ENCODE measurements at regions not wholly inside any gene's neighbourhood (a gene's known extent, or its start where the extent isn't known, plus 50 kb on each side); places are given as distances from the start of the nearest gene placed in this dataset.

DNA sequence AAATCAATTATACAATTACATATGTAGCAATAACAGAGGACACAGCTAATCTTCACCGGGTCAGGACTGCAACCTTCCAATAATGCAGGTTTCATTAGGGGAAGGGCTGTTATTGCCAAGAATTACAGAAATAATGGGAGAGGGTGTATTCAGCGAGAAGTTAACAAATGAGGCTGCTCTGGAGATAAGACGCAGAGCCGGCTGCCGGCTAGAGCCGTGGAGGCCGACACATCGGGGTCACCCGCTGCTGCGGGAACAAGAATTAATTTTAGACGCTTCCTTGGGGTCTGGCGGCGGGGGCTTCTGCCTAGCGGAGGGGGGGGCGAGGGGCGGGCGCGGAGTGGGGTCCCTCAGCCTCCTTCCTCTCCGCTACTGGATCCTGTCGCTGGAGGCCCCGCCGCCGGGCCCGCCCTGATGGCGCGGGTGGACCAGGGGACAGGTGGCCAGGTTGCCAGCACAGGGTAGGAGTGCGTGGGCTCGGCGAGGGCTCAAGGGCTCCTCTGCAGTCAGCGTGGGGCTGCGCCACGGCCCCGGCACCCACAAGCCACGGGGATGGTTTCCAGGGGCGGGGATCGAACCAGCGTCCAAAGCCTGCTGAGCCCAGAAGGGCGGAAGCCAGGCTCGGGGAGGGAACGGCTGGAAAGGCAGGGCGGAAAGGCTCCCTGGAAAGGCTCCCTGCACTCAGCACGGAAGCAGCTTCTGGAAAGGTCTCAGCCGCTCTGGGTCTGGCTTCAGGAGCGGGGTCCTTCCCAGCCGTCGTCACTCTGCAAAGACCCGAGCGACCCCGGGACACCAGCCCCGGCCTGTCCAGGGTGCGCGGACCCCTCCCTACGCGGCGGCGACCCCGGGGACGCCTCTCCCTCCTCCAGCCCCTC, 113.8 kb upstream of the NKX1-1 start:
- Histone ChIP-seq H3K9ac (ENCODE audit: low read depth, low read length) (no peak overlapping the region), H3K9me3 (ENCODE audit: insufficient read depth, low read length, severe bottlenecking) (no peaks in the 10 kb centered on the region), H3K27ac (ENCODE audit: low read length) (no peak overlapping the region), H3K4me3 (ENCODE audit: low read depth in 1 of 2, low read length in 2 of 2) (no peak overlapping the region), H4K20me1 (ENCODE audit: insufficient read depth, low read length) (no peaks in the 10 kb centered on the region), H2AFZ (ENCODE audit: low read depth, low read length) (no peak overlapping the region), H3K4me2 (ENCODE audit: insufficient read depth, low read length) (no peak overlapping the region), H3K79me2 (ENCODE audit: insufficient read depth, low read length) (no peaks in the 10 kb centered on the region), H3K27me3 (ENCODE audit: insufficient read depth, low read length, poor library complexity) (peaks cover 3% of the 10 kb centered on the region), H3K36me3 (ENCODE audit: insufficient read depth, low read length) (no peaks in the 10 kb centered on the region), H3K4me1 (ENCODE audit: insufficient read depth, low read length) (no peaks in the 10 kb centered on the region)
- DNase-seq (no peak), ATAC-seq (ENCODE audit: insufficient read depth, low read depth) (no peak)
- no peak for TF ChIP-seq EZH2 (IDR thresholded peaks at IDR 0.05; ENCODE audit: borderline replicate concordance, low read depth, low read length, severe bottlenecking)
- TF ChIP-seq, protein P1, sequence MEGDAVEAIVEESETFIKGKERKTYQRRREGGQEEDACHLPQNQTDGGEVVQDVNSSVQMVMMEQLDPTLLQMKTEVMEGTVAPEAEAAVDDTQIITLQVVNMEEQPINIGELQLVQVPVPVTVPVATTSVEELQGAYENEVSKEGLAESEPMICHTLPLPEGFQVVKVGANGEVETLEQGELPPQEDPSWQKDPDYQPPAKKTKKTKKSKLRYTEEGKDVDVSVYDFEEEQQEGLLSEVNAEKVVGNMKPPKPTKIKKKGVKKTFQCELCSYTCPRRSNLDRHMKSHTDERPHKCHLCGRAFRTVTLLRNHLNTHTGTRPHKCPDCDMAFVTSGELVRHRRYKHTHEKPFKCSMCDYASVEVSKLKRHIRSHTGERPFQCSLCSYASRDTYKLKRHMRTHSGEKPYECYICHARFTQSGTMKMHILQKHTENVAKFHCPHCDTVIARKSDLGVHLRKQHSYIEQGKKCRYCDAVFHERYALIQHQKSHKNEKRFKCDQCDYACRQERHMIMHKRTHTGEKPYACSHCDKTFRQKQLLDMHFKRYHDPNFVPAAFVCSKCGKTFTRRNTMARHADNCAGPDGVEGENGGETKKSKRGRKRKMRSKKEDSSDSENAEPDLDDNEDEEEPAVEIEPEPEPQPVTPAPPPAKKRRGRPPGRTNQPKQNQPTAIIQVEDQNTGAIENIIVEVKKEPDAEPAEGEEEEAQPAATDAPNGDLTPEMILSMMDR (IDR thresholded peaks at IDR 0.05; ENCODE audit: borderline replicate concordance, extremely low read depth, low read length, poor library complexity, severe bottlenecking), result no peak

DNA sequence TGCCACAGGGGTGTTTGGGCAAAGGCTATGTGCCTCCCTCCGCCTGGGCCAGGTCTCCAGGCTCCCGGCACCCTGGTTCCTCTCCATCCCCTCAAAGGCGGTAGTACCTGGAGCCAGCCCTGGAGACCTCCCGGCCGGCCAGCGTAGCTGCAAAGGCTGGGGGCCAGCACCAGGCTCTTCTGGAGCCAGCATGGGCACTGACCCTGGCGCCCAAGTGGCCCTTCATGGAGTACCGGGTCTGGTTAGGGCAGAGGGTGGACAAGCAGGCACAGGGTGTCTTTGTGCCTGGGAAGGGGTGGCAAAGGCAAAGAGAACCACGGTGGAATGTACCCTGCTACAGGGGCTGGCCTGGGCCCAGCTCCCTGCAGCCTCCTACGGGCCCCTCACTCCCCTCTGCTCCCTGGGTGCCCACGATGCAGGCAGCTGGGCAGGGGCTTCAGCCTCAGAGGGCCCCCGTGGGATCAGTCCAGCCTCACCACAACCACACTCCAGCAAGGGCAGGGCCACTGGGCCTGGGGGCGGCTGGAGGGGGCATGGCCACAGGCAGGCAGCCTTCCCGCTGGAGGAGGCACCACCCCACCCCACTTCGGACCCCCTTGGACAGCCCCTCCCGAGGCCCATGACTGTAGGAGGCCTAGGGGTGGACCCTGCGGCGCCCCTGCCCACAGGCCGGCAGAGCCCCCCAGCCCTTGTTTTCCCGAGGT, 112.9 kb upstream of the NKX1-1 start:
- H3K27me3 ChIP-seq (ENCODE audit: insufficient read depth, low read length, poor library complexity), result no peaks in the 10 kb centered on the region

DNA sequence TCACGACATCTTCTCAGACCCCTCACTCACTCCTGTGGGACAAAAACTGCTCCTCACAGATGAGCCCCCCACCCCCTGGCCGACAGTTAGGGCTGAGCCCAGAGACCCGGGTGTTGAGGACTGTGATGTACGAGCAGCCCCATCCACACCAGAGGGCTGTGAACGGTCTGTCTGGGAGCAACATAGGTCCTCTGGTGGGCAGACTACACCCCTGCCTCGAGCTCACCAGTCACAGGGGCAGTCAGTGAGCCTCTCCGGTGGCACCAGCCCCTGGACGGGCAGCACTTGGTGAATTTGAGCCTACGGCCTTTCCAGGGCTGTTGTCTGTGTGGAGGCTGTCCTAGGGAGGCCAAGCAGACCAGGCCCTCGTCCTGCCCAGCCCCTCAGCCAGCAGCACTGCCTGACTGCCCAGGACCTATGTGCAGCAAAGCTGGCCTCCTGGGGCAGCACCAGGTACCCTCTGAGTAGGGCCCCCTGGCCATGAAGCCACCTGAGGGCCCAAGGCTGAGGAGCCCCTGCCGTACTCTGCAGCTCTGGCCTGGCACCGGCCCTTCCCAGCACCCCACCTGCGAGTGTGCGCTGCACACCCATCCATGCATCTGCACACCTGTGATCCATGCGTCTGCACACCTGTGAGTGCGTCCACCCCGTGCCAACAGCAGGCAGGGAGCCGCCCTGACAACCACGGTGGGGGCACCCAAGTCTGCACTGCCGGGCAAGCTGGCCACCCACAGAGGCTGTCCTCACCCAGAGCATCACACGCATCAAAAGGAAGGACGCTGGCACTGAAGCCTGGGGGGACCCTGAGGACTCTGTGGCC, 111.6 kb upstream of the NKX1-1 start:
- Histone ChIP-seq H3K27me3 (ENCODE audit: insufficient read depth, low read length, poor library complexity) (no peaks in the 10 kb centered on the region), H3K4me3 (ENCODE audit: low read depth in 1 of 2, low read length in 2 of 2) (no peak overlapping the region), H3K4me1 (ENCODE audit: insufficient read depth, low read length) (no peaks in the 10 kb centered on the region), H3K27ac (ENCODE audit: low read length) (no peak overlapping the region), H3K36me3 (ENCODE audit: insufficient read depth, low read length) (no peaks in the 10 kb centered on the region), H3K9ac (ENCODE audit: low read depth, low read length) (no peak overlapping the region), H3K9me3 (ENCODE audit: insufficient read depth, low read length, severe bottlenecking) (no peaks in the 10 kb centered on the region), H4K20me1 (ENCODE audit: insufficient read depth, low read length) (no peaks in the 10 kb centered on the region), H3K79me2 (ENCODE audit: insufficient read depth, low read length) (no peaks in the 10 kb centered on the region), H2AFZ (ENCODE audit: low read depth, low read length) (no peak overlapping the region), H3K4me2 (ENCODE audit: insufficient read depth, low read length) (no peak overlapping the region)
- DNase-seq (no peak), ATAC-seq (ENCODE audit: insufficient read depth, low read depth) (no peak)
- TF ChIP-seq, protein P1 (IDR thresholded peaks at IDR 0.05; ENCODE audit: borderline replicate concordance, extremely low read depth, low read length, poor library complexity, severe bottlenecking), result no peak
- TF ChIP-seq EZH2 (IDR thresholded peaks at IDR 0.05; ENCODE audit: borderline replicate concordance, low read depth, low read length, severe bottlenecking), result no peak

More for the DNA sequence above, 112.9 kb upstream of the NKX1-1 start:
- TF ChIP-seq, protein P1 (IDR thresholded peaks at IDR 0.05; ENCODE audit: borderline replicate concordance, extremely low read depth, low read length, poor library complexity, severe bottlenecking), result no peak
- no peak for TF ChIP-seq EZH2 (IDR thresholded peaks at IDR 0.05; ENCODE audit: borderline replicate concordance, low read depth, low read length, severe bottlenecking)
- Histone ChIP-seq H3K4me3 (ENCODE audit: low read depth in 1 of 2, low read length in 2 of 2) (no peak overlapping the region), H3K9me3 (ENCODE audit: insufficient read depth, low read length, severe bottlenecking) (no peaks in the 10 kb centered on the region), H3K27ac (ENCODE audit: low read length) (no peak overlapping the region), H2AFZ (ENCODE audit: low read depth, low read length) (no peak overlapping the region), H3K4me1 (ENCODE audit: insufficient read depth, low read length) (no peaks in the 10 kb centered on the region), H3K4me2 (ENCODE audit: insufficient read depth, low read length) (no peak overlapping the region), H3K79me2 (ENCODE audit: insufficient read depth, low read length) (no peaks in the 10 kb centered on the region), H3K9ac (ENCODE audit: low read depth, low read length) (no peak overlapping the region), H3K36me3 (ENCODE audit: insufficient read depth, low read length) (no peaks in the 10 kb centered on the region), H4K20me1 (ENCODE audit: insufficient read depth, low read length) (no peaks in the 10 kb centered on the region)
- DNase-seq (no peak), ATAC-seq (ENCODE audit: insufficient read depth, low read depth) (no peak)
